NCI-H82 (cell line): ENCODE measurements at regions not wholly inside any gene's neighbourhood (a gene's known extent, or its start where the extent isn't known, plus 50 kb on each side); places are given as distances from the start of the nearest gene placed in this dataset.

Experiments
- DNase-seq: peaks from one replicate; lab custom pipeline; 2025; lab: John Stamatoyannopoulos, UW

DNA sequence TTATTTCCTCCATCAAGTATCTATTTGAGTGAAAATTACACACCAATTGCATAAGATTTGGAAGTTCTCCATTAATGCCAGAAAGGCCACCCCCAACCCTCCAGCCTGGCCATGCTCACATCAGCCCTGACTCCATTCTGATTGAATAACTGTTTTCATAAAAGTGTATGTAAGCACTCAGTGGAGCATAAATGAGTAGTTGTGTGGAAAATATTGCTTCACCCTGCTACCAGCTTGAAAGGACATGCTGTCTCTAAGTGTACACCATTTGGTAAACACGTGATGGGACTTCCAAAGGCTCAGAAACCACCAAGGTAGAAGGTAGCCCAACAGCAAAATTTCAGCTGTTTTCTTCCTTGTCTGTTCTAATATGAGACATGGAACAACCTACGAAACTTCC, 393.8 kb downstream of the ZNF385D start:
- no peak for DNase-seq

DNA sequence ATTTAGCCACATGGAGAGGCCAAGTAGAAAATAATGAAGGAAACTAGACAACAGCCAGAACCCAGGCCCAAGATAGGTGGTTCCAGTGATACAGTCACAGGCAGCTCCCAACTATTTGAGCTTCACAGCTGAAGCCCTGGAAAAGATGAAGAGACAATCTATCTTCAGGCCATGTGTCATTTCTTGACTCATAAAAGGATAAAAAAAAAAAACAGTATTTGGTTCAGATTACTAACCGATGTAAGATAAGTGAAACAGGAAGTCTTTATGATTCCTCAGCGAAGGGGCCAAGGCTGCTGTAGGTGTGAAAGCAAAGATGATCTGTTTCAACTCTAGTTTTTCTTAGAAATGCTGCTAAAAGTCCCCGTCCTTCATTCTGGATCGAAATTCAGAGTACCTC, 394.6 kb downstream of the ZNF385D start:
- no peak for DNase-seq

DNA sequence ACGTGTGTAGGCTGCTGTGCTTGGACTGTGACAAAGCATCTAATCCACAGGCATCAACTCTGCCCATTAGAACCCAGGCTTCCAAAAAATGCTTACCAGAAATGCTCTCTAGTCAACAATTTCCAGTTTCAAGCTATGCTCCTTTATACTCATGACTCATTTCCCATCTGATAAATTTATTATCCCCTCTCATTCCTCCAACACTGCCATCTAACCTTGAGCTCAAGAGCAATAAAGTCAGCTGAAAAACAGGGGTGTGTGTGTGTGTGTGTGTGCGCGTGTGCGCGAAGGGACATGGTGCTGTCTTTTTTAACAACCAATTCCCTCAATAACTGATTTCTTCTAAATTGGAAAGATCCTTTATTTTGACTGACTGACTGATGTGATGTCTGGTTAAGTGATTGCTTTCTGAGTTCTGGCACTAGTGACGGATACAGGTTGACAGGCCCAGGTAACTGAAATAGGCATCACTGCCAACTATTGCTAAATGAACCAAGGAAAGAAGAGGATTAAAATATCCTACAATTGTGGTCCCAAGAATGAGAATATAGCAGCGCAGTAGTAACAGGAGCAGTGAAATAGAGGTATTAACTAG, 405.5 kb downstream of the ZNF385D start:
- no peak for DNase-seq

GRCh38 chr3:21331857-21332256, 419.2 kb downstream of the ZNF385D start:
- peak; percentile 92 for DNase-seq

- no peak for DNase-seq
These were observed 419.7 kb downstream of the ZNF385D start for GRCh38 chr3:21331321-21331720.

DNA sequence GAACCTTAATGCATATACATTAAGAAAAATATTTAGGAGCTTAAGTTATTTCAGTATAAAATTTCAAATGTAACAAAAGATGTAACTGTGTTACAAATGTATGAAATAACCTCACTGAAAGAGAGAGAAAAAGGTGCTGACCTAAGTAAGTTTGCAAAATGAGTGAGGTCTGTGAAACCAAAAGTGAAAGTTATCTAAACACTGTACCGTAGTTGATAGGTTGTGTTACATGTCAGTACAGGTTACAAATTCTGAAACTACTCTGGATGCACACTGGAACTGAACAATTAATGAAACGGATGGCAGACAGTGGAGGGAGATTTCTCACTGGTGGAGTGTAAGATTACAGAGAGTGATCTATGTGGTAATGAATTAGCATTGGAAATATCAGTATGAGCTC, 420.7 kb downstream of the ZNF385D start:
- no peak for DNase-seq

DNA sequence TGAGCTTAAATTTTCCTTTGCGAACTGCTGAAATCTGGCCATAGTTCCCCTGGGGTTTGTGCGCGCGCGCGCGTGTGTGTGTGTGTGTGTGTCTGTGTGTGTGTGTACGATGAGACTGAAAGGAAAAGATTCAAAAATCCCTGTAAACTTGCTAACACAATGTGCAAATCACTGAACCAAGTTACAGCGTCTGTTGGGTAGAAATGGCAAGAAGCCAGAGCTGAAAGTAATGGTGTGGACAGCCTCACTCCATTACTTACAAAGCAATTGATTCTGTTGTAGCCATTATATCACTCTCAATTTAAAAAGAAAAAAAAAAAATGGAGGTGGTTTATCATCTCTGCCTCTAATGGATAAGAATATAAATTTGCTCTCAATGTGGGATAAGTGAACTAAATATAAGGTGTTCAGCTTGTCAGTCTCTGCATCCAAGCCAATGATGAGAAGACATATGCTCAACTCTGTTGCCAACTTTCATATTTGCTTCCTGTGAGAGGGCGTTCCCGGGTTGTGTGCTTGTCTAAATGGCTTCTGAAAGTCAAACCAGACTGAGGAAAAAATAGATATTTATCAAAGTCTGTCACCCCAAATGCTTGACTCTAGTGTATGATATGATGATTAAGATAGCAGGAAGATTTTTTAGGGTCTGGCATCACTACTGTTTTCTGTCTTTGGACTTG, 422.2 kb downstream of the ZNF385D start:
- DNase-seq: no peak

- no peak for DNase-seq
These were observed 424.1 kb downstream of the ZNF385D start for GRCh38 chr3:21326704-21327475.

- no peak for DNase-seq
These were observed 436.3 kb downstream of the ZNF385D start for GRCh38 chr3:21314688-21315087.

DNA sequence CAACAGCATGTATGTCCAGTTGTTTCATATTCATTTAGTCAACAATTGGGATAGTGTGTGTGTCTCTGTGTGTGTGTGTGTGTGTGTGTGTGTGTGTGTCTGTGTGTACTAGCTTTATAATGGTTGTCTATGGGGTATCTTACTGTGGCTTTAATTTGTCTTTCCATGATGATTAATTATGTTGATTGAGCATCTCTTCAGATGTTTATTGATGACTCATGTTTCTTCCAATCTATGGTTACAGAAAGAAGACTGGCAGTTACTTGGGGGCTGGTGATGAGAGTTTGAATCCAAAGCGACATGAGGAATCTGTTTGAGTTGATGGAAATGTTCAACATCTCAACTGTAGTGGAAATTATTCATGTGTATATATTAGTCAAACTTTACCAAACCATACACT, 440.1 kb downstream of the ZNF385D start:
- no peak for DNase-seq

GRCh38 chr3:21310161-21310560, 440.8 kb downstream of the ZNF385D start:
- DNase-seq: no peak

- no peak for DNase-seq
These were observed 453.7 kb downstream of the ZNF385D start for GRCh38 chr3:21297304-21297703.

DNA sequence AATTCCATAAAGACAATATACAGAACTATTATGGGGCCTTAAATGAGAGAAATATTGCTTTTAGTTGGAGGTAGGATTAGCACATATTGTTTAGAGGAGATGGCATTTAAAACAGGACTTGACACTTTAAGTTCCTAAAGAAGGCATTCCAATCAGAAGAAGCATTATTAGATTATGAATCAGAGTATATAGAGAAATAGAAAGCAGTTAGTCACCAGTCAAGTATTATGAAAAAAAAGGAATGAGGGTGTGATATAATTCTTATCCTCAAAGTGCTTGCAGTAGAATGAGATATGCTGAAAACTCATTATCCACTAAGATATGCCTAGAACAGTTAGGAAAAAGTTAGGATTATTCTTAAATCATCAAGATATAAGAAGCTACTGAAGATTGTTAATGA, 456.2 kb downstream of the ZNF385D start:
- DNase-seq: no peak

DNA sequence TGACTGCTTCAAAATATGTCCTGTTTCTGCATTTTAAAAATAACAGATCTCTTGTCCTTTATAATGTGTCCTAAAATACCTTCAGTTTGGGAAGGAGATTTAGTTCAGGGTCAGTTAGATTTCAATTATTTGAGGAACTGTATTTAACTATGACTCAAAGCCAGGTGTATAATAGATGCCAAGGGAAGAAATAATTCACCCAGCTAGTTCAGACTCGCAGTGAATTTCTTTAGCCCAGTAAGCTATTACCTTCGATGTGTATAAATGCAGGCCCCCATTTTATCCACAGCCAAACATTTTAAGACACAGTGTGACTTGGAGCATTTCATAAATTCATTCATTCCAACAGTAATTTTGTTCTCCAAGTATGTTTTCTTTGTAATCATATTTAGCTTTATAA, 458.0 kb downstream of the ZNF385D start:
- DNase-seq: no peak

GRCh38 chr3:21290557-21290956, 460.5 kb downstream of the ZNF385D start:
- DNase-seq: no peak

GRCh38 chr3:21274079-21274571, 476.9 kb downstream of the ZNF385D start:
- no peak for DNase-seq

GRCh38 chr3:21273259-21274025, 477.6 kb downstream of the ZNF385D start:
- DNase-seq: no peak

GRCh38 chr3:21271606-21272016, 479.4 kb downstream of the ZNF385D start:
- DNase-seq: no peak

DNA sequence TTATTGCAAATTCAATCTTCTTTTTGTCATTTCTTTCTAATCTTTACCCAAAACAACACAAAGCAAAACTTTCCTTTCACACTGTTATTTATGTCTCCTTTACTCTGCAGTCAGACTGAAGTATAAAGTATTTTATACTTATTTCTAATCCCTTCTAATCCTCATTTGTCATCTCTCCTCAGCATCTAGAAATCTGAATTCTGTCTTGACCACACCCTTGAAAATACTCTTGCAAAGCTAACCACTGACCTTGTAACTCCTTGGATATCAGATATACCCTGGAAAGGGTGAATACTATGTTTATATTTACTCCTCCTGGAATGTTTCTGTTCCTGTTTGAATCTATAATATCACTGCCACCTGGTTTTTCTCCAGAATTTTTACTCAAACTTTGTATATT, 481.1 kb downstream of the ZNF385D start:
- DNase-seq: no peak

DNA sequence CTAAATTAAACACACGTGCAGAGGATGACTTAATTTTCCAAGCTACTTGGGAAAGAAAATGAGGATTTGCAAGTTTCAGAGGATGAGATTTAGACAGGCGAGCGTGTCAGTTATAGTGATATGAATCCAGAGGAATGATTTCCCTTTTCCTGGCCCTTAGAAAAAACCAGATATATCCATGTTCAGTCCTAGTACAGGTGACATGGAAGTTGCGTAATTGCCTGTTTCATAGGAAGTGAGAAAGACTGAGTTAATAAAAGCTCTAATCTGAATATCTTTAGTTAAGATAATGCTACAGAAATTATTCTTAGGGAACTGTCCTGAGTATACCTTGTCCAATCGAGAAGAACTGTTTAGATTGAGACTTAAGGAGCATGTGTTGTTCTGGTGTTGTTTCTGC, 490.5 kb downstream of the ZNF385D start:
- DNase-seq: no peak

DNA sequence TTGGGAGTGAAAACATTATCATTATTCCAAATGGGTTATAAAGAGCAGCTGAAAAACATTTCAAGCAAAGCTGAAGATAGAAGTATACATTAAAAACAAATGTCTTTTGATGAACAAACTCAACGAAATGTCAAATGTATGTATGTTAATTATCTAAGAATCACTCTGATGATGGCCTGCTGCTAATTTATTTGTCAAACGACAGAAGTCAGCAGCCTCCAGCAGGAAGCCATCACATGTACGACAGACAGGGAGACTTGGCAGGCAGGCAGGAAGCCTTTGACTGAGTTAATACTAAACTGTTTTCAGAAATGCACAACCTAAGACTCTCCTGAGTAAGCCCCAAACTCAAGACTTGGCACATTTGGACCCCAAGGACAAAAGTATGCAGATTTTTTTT, 491.1 kb downstream of the ZNF385D start:
- no peak for DNase-seq

DNA sequence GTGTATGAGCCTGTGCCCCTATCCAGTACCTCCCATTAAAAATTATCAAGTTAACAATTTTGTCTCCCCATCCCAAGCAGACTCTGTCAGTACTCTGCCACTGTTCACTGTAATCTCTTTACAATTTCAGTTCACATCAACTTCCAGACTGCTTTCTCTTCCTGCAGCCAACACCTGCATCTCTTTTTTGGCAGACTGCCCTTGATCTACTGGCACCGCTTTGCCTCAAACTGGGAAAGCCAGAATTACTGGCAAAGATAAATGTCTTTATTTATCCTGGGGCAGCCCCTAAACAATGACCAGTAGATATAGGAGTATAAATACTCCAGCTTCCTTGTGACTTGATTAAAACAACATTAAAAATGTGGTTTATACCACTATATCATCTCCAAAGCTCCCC, 494.1 kb downstream of the ZNF385D start:
- no peak for DNase-seq
